Gastrocnemius medialis (tissue), 4 donors: ENCODE measurements at regions not wholly inside any gene's neighbourhood (a gene's known extent, or its start where the extent isn't known, plus 50 kb on each side); places are given as distances from the start of the nearest gene placed in this dataset.

ENCODE experiments used
- ATAC-seq, 2 donors: fragments of 150-250 bp; one replicate each; pipeline ENCODE4 v1.9.1; 2016
- DNase-seq, 2 donors: peaks; one replicate each; pipeline ENCODE4 v3.0.0-alpha.2; 2019
- H3K27ac ChIP-seq, 4 donors: fragments of 200-600 bp; sonication (generic); 1 replicate in 1 of 4; 2 replicates in 3 of 4; pipeline ENCODE4 v1.5.1; 2016 to 2018; ENCODE audit warnings: mild to moderate bottlenecking in 2 of 4, moderate library complexity in 1 of 4
- H3K27me3 ChIP-seq, 3 donors: fragments of 200-600 bp; sonication (generic) in 2 of 3; 1 replicate in 1 of 3; 2 replicates in 2 of 3; pipeline versions ENCODE4 v1.5.1 to v1.6.0; 2016 to 2019; ENCODE audit warnings: mild to moderate bottlenecking in 1 of 3, moderate library complexity in 1 of 3
- H3K36me3 ChIP-seq, 2 donors: fragments of 200-600 bp; sonication (generic) in 1 of 2; one replicate each; pipeline ENCODE4 v1.5.1; 2017 to 2018
- H3K4me1 ChIP-seq, 2 donors: fragments of 200-600 bp; sonication (generic) in 1 of 2; one replicate each; pipeline ENCODE4 v1.5.1; 2016 to 2017; ENCODE audit warnings: mild to moderate bottlenecking in 2 of 2
- H3K4me3 ChIP-seq, 4 donors: fragments of 200-600 bp; sonication (generic) in 3 of 4; 1 replicate in 1 of 4; 2 replicates in 3 of 4; pipeline ENCODE4 v1.5.1; 2016 to 2019; ENCODE audit warnings: mild to moderate bottlenecking in 2 of 4
- H3K9me3 ChIP-seq, 3 donors: fragments of 200-600 bp; sonication (generic) in 2 of 3; 1 replicate in 1 of 3; 2 replicates in 2 of 3; pipeline ENCODE4 v1.5.1; 2016 to 2019
- CTCF ChIP-seq, 5 experiments: fragments of 450-650 bp in 3 of 5; fragments of 200-600 bp in 2 of 5; sonication (generic) in 2 of 5; IDR thresholded peaks in 4 of 5; conservative IDR thresholded peaks in 1 of 5; 1 replicate in 4 of 5; 2 replicates in 1 of 5; pipeline ENCODE4 v1.5.1; 2016 to 2019; ENCODE audit warnings: antibody characterized with exemption in 5 of 5, mild to moderate bottlenecking in 3 of 5, moderate library complexity in 3 of 5
- POLR2A ChIP-seq, 2 donors: fragments of 450-650 bp; IDR thresholded peaks; one replicate each; pipeline ENCODE4 v1.6.1; 2017; ENCODE audit warnings: antibody characterized with exemption in 2 of 2, mild to moderate bottlenecking in 2 of 2, moderate library complexity in 2 of 2
- in situ Hi-C, 4 donors: fragments of 200-750 bp; cut with MboI; loops; one replicate each; pipeline versions ENCODE4 v1.15.0 to v1.8.0; 2017; ENCODE audit warnings: low sequenced_read_pairs in 4 of 4
- intact Hi-C: fragments of 100-400 bp; cut with DNase I; formaldehyde crosslinking; loops from one replicate; pipeline ENCODE4 v1.15.1; 2023; ENCODE audit warnings: low total_unique reads

- peak in 1 of 2 donors; percentile 43 for DNase-seq
- TF ChIP-seq CTCF (IDR thresholded peaks at IDR 0.05 in 4 of 5, conservative IDR thresholded peaks at IDR 0.05 in 1 of 5) (no peak), POLR2A (IDR thresholded peaks at IDR 0.05) (no peak)
- Histone ChIP-seq H3K4me1 (peaks cover 0 to 14% of the 10 kb centered on the region in 2 donors), H3K36me3 (no peaks in the 10 kb centered on the region), H3K27me3 (no peaks in the 10 kb centered on the region), H3K4me3 (no peak overlapping the region), H3K9me3 (no peaks in the 10 kb centered on the region), H3K27ac (peak overlapping the region; percentile 48 to 70 (median 60))
- ATAC-seq, result peak; percentile 69 to 76
- intact Hi-C loops, result no loop called here
- in situ Hi-C loops, result no loop called here
Measured at GRCh38 chr6:156600678-156601077, 176.5 kb upstream of the ARID1B start.

GRCh38 chr6:156599978-156600590 is 177.1 kb upstream of the ARID1B start:
- peak overlapping the region; percentile 48 to 70 (median 60) for H3K27ac ChIP-seq
- H3K36me3 ChIP-seq, result no peaks in the 10 kb centered on the region
- no peak overlapping the region for H3K4me3 ChIP-seq
- H3K4me1 ChIP-seq, result peaks cover 0 to 14% of the 10 kb centered on the region in 2 donors
- H3K9me3 ChIP-seq, result no peaks in the 10 kb centered on the region
- in situ Hi-C loops (no loop called here), intact Hi-C loops (no loop called here)
- no peak for TF ChIP-seq CTCF (IDR thresholded peaks at IDR 0.05 in 4 of 5, conservative IDR thresholded peaks at IDR 0.05 in 1 of 5)
- no peak for TF ChIP-seq POLR2A (IDR thresholded peaks at IDR 0.05)
- H3K27me3 ChIP-seq, result no peaks in the 10 kb centered on the region
- peak; percentile 25 to 47 for DNase-seq
- peak; percentile 87 for ATAC-seq

- ATAC-seq, result no peak
- H3K4me1 ChIP-seq, result peaks cover 0 to 14% of the 10 kb centered on the region in 2 donors
- H3K27ac ChIP-seq, result peak overlapping the region; percentile 48 to 70 (median 60)
- in situ Hi-C loops (no loop called here), intact Hi-C loops (no loop called here)
- no peaks in the 10 kb centered on the region for H3K9me3 ChIP-seq
- H3K27me3 ChIP-seq, result no peaks in the 10 kb centered on the region
- TF ChIP-seq POLR2A (IDR thresholded peaks at IDR 0.05) (no peak), CTCF (IDR thresholded peaks at IDR 0.05 in 4 of 5, conservative IDR thresholded peaks at IDR 0.05 in 1 of 5) (no peak)
- DNase-seq, result no peak
- H3K4me3 ChIP-seq, result no peak overlapping the region
- H3K36me3 ChIP-seq, result no peaks in the 10 kb centered on the region
Measured at GRCh38 chr6:156599366-156599765, 177.8 kb upstream of the ARID1B start.

- Histone ChIP-seq H3K27me3 (no peaks in the 10 kb centered on the region), H3K4me3 (no peak overlapping the region), H3K9me3 (no peaks in the 10 kb centered on the region), H3K4me1 (peaks cover 0 to 14% of the 10 kb centered on the region in 2 donors), H3K27ac (peak overlapping the region; percentile 48 to 70 (median 60)), H3K36me3 (no peaks in the 10 kb centered on the region)
- TF ChIP-seq POLR2A (IDR thresholded peaks at IDR 0.05) (no peak), CTCF (IDR thresholded peaks at IDR 0.05 in 4 of 5, conservative IDR thresholded peaks at IDR 0.05 in 1 of 5) (no peak)
- DNase-seq, result no peak
- no peak for ATAC-seq
- in situ Hi-C loops (no loop called here), intact Hi-C loops (no loop called here)
Measured at GRCh38 chr6:156598855-156599180, 178.4 kb upstream of the ARID1B start.
